Activated CD8-positive, alpha-beta memory T cell treated with anti-CD3 and anti-CD28 coated beads, Interleukin-2, amount 50 U/mL, for 24 hours (primary cell): ENCODE measurements at regions not wholly inside any gene's neighbourhood (a gene's known extent, or its start where the extent isn't known, plus 50 kb on each side); places are given as distances from the start of the nearest gene placed in this dataset.

Experiments used
- DNase-seq: peaks from one replicate; pipeline ENCODE4 v3.0.0-alpha.2; 2020; ENCODE audit errors: extremely low read depth

DNA sequence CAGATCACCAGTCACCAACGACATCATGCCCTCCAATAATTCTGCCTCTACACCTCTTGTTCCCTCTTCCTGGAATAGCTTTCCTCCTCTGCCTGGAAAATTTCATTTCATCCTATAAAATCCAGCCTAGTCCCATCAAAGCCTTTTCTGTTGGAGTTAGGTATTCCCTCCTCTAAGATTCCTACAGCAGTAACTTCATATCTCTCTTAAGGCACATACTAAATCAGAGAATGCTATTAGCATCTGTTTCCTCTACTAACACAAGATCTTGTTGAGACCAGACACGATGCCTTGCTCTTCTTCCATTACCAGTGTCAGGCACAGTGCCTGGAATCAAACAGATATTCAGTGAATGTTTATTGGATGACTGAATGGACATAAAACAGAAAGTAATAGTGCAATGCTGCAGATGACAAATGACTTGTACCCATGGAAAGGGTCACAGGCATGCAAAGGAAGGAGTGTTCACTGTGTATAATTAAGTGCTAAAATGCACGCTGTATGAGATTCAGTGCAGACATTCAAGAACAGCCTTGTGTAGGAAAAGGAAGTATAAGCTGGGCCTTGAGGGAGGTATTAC lies 342.0 kb upstream of the ACVR2A start:
- no peak for DNase-seq

DNA sequence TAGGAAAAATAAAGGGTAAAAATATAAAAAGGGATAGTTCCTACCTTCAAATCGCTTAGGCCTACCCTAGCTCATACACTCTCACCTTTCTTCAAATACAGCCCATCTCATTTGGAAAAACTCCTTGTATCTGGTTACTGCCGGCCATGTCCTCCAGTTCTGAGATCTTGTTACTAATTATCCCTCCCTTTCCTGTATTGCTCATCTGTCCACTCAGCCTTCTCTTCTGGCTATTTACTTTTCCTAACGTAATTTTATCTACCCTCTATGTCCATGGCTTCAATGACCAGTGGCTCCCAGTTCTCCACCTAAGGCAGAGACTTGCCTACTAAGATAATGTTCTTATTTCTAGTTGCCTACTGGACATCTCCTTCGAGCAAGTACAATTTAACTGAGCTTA lies 342.9 kb upstream of the ACVR2A start:
- no peak for DNase-seq

DNA sequence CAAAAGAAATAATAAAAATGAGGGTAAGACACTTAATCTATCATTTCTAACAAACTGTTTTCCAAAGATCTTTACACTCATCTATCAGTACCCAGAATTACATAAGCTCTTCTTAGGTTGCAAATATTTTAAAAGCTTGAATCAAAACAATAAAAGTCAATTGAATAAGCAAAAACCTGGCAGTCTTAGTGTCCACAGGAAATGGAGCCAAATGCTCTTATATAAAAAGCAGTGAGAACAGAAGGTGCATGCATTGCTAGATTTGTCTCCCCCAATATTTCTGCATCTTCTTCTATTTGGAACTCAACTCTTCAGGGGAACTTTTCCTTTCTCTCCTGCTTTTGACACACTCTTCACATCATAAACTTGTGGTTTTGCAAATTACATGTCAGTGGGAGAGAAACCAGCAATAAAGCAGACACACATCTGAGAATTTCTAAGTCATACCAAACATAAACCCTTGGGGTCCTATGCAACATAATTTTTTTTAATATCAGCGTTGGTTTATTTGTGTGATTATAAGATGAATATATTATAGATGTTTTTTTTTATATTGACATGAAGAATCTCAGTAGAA lies 343.9 kb upstream of the ACVR2A start:
- no peak for DNase-seq

DNA sequence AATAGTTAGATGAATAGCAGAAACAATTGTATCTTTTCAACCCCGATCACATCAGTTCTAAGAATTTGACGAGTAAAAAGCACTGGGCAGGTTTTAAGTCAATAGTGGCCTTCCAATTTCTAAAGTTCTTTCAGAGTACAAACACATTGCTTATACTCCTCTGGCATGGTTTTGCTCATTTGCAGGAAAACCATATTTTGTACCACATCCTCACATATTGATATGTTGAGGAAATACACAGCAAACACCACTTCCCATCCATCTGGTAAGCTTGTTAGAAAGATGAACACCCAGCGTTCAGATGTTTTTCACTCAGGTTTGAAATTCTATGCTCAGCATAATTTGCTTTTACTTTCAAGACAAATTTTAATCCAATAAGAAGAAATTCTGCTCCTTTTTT lies 344.6 kb upstream of the ACVR2A start:
- DNase-seq: no peak

DNA sequence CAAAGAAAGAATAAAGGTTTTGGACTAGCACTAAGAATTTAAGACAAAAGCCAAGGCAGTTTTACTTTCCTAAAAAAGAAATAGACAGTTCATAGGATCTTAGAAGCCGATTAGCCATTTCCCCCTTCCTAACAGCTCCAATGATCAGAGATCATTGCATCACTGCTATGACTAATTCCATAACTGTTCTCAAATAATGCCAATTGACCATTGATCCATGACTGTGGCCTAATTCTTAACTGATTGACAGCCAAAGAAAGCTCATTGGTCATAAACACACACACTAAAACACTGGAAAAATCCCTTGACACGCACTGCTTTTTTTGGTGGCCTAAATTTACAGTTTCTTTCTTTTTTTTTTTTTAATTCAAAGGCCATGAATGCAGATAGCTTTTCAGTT lies 345.0 kb upstream of the ACVR2A start:
- no peak for DNase-seq

DNA sequence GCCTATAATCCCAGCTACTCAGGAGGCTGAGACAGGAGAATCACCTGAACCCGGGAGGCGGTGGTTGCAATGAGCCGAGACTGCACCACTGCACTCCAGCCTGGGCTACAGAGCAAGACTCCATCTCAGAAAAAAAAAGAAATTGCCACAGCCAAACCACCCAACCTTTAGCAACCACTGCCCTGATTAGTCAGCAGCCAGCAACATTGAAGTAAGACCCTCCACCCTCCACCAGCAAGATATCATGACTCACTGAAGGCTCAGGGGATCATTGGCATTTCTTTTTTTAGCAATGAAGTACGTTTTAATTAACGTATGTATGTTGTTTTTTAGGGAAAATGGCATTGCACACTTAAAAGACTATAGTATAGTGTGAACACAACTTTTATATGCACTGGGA lies 349.1 kb upstream of the ACVR2A start:
- DNase-seq: no peak

DNA sequence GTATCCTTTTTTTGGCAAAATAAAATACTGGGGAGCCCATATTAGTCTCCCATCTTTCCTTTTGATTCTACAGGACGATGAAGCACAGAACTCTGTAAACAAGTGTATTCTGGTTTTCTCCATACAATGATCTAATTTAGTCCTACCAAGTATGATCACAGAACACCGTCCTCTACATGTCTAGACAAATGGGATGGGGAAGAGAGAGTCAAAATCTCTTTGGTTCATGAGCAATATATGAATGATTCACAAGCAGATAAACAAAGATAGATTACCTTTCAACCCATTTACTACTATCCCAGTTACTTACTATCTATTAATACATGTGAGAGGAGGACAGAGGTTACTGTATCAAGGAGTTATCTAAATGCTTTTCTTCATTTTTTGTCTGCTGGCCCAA lies 352.4 kb upstream of the ACVR2A start:
- no peak for DNase-seq

DNA sequence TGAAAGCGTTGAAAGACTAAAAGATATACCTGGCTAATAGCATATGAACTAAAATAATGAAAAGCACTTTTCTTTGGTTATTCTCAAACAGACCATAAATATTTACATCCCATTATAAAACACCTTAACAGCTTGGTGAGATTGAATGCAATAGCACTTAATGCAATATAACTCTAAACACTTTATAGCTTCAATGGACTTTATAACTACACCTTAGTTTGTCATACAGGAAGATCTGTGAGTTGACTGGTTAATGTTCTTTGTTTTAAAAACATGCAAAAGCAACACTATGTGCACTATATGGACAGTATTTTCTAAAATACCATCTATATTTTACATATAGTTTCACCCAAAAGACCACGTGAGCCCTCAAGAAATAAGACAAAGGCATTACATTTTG lies 353.3 kb upstream of the ACVR2A start:
- DNase-seq: no peak

DNA sequence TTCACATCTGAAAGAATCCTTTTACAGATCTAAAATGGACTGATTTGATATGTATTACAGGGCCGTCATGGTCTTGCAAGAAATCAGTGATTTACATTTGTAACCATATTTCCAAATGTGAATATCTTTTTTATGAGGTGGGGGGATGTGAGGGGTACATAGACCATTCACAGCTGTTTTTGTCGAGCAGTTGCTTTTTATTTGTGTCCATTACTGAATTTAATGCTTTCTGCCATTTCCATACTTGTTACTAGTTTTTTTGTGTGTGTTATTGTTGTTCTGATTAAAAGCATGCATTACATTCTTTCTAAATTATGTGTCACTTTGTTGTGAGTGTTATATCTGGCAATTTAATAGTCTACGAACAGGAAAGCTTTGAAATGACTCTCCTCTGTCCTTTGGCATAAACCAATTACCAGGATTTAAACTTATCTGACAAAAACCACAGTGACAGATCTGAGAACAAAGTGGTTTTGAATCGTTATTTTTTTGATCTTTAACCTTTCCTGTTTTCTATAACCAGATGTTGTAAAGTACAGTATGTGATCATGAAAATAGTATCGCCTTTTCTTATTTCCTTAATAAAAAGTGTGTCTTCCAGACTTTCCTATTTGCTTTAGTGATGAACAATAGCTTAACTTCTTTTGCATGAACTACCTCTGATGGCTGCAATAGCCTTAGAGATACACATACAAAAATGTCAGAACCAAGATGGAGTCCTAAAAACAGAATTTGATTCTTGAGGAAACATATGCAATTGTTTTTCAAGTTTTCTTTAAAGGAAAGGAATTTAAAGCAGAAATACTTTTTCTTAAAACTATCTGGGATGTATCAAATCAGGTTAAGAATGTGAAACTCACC lies 354.2 kb upstream of the ACVR2A start:
- no peak for DNase-seq

DNA sequence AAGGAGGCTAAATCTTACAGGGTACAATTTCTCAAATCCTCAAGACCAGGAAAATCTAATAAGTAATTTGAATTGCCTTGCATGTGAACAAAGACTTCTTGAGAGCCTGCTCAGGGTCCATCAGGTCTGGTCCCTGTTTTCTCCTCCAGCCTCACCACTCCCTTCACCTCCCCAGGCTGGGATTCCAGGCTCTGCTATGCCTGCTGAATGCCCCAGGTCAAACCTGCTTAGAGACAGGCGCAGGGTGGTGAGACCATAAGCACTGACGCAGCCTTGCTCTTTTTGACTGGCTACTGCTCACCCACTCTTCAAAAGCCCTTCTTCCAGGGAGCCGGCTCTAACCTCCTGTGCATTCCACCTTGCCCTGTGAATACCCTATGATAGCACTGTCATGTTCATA lies 356.4 kb upstream of the ACVR2A start:
- DNase-seq: no peak

DNA sequence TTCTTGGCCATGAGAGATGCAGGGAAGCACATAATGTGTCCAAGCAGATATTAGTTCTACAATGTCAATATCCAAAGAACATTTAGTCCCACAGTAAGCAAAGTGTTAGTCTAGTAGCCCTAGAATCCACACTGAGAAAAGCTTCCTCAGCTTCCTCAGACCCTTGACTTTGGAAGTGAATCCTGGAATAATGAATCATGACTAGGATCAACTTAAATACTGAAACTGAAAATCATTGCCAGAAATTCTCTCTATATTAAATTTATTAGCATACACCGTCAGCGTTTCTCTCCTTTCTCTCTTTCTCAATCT lies 356.9 kb upstream of the ACVR2A start:
- no peak for DNase-seq

DNA sequence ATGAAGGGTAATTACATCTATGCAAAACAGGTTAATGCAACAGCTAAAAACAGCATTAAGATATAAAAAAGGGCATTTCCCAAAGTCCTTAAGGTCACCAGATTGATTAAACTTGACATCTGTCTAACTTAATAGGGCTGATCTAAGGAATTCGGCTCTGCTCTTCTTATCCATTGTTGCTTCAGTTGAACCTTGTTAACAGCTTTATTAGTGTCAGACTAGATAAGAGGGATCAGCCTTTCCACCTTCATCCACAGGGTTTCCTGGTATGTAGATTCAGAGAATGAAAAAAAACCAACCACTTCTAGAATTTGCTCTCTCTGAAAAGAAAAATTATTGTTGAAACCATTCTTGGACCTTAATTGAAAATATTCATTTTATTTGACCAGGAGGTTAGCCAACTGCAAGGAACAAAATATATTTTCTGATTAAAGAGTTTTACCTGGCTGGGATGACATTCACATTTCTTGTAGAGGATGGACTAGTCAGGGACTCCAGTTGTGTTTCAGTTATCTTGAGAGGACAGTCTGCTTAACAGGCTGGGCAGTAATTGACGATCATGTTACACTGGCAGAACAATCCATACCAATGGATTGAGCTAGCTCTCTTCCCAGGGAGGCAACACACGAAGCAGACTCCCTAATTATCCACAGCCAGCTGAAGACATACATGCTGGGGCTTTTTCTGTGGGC lies 357.4 kb upstream of the ACVR2A start:
- no peak for DNase-seq

DNA sequence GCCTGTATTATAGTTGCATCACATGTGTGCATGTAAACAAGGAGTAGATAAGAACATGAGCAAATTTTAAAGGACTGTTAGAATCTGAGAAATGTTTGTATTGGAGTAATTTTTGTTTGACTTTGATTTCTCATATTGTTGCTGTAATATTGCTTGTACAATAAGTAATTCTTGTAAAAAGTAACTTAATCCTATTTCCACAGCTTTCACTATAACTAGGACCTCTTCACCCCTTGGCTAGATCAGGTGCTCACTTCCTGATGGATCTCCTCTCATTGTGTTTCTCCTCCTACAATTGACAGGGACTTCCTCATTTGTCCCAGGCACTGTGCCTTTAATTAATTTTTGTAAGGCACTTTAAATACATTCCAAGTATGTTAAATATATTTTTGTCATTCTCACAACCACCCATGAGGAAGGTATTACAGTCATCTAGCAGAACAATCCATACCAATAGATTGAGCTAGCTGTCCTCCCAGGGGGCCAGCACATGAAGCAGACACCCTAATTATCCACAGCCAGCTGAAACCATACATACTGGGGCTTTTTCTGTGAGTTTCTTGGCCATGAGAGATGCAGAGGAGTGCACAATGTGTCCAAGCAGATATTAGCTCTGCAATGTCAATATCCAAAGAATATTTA lies 359.5 kb upstream of the ACVR2A start:
- DNase-seq: no peak

DNA sequence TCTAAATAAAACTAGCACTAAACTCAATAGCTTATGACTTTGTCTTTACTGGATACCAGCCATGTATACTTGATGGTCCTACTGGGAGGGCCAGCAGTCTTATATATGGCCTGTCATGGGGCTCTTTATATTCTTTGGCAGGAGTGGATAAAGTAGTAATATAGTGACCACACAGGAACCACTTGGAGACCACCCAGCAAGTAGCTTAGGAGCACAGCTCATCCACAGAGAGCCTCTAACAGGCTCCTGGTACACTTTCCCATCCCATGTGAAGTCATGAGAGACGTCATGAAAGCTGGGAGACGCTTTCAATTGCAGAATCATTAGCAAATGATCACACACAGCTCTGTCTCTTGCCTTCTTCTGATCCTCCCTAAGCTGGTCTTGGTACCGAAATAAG lies 360.9 kb upstream of the ACVR2A start:
- DNase-seq: no peak

DNA sequence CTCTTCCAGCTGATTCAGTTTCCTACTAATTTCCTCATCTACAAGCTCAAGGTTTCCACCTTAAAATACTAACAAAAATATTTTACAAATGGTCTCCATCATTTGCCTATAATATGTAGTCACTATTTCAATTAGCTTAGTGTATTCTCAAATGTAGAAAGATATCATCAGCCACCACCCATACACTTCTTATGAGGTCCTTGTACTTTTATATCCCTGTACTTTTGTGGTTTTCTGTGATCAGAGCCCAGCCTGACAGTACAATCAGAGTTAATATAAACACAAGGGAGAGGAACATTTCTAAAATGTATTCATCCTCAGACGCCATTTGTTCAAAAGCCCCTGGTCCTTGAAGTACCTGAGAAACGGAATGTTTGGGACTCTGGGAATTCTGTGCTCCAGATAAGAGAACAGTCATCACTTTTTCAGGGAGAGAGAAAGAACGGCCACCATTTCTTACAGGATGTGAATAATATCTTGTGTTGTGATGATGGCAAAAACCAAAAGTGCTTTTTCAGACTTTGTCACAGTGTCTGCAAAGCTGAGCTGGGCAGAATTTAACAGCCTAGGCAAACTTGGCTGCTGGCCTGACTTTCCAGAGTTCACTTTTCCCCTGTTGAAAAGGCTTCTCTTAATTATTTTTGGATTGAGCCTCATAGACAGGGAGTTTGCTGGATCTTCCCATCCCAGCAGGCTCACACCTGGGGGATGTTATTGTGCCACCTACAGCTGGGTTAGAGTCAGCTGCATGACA lies 361.7 kb upstream of the ACVR2A start:
- DNase-seq: no peak

DNA sequence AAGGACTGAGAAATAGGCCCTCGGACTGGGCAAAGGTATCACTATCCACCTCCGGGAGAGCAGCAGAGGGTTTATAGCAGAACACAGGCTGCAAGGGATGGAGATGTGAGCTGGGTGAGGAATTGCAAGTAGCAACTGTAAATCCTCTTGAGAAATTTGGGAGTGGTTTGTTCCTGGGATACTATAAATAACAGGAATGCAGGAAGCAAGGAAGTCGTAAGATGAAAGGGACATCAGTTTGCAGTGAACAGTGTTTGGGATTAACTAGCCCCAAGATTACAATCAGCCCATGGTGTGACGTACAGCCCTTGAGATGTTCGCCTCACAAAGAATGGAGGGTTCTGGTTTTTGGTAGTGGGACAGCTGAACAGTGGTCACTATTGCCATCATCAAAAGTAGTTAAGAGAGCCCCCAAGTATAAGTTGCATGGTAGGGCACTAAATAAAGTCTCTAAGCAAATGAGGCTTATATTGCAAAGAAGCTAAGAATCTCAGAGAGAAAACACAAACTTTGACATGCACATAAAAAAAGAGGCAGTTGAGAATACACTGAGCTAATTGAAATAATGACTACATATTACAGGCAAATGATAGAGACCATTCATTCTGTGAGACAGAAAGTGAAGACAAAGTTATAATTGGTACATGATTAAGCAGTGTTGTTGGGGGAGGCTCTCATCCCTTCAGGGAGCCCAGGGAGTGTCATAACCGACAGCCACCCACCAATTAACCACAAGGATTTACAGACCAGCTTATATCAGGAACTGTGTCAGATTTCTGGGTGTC lies 362.5 kb upstream of the ACVR2A start:
- DNase-seq: no peak

DNA sequence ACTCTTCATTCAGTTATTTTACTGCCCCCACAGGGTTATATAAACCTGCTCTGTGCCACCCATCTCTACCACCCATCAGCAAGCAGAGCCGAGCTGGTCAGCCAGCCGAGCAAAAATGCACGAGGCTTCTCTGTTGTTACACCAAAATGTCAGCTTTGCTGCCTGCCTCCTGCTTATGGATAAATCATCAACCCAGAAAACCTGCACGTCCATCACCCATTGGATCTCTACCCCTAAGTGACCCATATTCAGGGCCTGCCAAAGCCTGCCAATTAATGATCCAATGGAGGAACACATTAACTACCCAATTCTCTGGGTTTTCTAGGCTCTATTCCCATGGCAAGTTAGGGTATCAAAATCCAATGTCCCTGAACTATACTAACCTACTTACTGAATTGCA lies 365.5 kb upstream of the ACVR2A start:
- no peak for DNase-seq

DNA sequence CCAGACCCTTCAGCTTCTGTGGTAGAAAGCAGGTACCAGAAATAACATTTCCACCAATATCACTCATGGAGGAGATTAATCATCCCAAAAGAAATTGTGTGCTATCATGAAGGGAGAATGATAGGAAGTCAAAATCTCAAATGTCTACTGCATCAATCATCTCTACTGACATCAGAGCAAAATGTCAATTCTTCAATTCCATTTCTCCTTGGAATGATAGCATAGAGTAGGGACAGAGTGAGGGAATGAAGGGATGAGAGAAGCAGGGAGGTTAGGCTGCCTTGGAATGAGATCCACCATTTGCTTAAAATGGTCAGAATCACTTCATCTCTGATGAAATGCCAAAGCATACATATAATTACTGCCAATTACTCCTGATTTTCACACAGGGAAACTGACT lies 371.8 kb upstream of the ACVR2A start:
- DNase-seq: no peak

DNA sequence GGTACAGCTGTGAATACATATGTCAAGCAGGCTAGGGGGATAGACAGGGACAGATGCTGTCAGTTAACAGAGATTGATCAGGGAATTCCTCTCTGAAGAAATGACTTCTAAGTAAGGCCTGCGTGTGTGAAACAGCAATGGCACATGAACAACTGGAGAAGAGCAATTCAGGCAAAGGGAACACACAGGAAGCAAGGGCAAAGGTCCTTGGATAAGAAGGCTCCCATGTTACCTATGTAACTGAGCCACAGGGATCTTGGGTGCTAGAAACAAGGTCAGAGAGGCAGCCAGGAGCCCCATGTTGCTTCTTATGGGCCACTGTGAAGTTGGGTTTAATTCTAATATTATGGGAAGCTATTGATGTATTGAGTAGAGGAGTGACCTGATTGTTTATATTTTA lies 373.7 kb upstream of the ACVR2A start:
- no peak for DNase-seq

DNA sequence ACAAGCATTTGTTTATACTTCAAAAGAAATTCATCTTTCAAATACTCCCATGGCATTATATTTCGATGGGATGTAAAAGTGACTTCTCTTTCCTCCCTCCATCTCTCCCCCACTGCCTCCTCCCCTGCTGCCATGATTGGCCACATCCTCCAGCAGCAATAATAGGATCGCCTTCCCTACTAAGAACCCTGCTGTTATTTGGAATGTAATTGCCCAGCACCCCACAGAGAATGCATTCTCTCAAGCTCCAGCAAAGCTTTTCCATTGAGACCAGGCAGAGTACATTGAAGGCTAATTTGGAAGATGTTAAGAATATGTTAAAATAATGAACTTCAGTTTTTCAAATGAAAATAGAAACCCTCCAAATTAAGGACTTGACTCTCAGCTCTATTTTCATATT lies 375.4 kb upstream of the ACVR2A start:
- DNase-seq: no peak

DNA sequence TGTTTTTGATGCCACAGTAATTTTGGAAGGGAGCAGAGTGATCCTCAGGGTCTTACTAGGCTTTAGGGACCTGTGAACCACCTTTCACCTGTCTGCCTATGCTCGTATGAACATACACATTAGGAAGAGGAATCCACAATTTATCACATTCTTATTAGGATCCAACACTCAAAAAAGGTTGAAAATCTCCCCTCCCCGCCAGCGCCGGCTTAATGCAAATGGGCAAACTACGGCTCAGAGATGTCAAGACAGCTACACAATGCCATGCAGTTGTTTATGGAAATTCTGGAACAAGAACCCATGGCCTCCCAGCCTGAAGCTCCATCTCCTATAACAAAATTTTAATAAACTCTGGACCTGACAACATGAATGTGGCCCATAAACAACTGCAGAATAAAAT lies 375.9 kb upstream of the ACVR2A start:
- no peak for DNase-seq
